NCI-H1694 (cell line): ENCODE measurements at regions not wholly inside any gene's neighbourhood (a gene's known extent, or its start where the extent isn't known, plus 50 kb on each side); places are given as distances from the start of the nearest gene placed in this dataset.

ENCODE experiments used
- DNase-seq: peaks from one replicate; lab custom pipeline; 2025; lab: John Stamatoyannopoulos, UW

DNA sequence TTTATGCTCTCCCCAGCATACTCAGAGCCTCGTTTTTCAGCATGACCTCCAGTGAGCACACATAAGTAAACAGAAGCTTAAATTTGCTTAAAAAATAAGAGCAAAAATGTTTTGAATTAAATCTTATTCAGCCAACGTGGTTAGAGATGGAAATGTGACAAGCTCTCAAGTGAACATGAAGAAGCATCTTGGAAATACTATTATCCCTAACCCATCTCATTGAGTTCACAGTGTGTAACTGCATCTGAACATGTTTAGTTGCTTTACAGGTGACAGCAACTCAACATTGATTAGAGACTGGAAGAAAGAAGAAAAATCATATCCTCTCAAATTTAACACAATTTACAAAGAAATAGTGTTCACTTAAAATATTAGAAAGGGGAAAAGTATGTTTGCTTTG is 1785.1 kb downstream of the MAT2B start:
- DNase-seq, result no peak

DNA sequence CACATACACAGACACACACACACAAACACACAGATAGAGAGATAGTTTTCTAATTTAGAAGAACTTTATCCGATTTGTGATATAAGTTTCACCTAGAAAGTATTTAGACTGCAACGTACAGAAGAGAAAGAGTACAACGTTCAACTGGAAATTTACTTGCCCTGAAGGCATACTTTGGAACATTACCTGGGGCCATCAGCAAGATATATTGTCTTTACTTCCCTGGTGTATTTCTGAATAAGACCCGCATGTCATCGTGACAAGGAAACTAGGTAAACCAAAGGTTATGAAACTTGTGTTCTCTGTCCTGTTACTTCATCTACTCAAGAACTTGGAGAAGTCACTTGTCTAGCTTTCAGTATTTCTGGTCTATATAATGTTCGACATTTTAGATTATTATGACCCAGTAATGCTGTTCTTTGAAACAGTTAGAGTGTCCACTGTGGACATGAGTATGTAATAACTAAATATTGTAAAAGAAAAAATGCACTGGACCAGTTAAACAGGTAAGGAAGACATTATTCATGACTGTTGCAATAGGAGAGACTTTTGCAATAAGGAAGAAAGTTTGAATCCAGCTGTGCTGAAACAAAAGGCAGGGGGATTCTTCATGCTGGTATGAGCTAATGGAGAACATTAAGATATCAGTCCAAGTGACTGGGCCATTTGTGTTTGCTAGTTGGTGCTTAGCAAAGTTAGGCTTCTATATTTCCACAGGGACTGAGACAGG is 1791.1 kb downstream of the MAT2B start:
- DNase-seq, result no peak

DNA sequence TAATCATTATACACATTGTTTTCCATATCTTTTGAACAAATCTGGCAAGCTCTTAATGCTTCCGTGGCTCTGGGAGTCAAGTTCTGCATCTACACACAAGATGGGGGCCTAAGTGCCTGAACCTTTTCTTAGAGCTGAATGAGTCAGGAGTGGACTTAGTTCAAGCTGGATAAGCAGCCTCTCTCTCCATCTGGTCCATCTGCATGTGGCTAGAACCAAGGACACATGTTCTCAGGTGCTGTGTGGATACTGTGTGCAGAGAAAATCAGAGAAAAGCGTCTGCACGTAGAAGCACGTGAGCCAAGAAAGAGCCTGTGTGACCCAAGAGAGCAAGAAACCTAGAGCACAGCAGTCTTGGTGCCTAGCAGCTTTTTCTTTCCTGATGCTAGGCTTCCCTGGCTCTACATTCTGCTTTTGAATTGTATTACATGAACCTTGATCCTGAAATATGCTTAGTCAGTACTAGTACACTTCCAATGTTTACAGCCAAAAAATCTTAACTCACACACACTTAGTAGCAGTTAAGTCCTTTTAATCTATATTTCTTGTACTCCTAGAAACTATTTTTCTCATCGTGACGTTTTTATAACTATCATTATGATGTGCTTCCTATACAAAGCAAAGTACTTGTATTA is 1798.9 kb downstream of the MAT2B start:
- DNase-seq, result no peak

DNA sequence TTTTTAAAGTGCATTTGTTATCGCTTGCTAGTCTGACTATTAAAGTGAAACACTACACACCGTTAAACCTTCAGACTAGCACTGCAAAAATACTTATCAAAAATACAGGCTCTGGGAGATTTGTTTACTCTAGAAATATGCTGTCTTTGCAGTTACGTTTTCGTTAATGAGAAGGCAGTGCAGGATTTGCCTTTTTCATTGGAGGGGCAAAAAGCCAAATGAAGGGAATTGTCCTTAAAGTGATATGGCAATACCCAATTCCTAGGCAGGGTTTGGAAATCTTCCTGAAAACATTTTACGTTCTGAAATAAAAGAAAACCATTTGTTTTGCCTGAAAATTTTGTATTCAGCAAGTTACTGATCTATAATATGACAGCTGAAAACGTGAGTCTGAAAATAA is 1800.2 kb downstream of the MAT2B start:
- DNase-seq, result no peak

DNA sequence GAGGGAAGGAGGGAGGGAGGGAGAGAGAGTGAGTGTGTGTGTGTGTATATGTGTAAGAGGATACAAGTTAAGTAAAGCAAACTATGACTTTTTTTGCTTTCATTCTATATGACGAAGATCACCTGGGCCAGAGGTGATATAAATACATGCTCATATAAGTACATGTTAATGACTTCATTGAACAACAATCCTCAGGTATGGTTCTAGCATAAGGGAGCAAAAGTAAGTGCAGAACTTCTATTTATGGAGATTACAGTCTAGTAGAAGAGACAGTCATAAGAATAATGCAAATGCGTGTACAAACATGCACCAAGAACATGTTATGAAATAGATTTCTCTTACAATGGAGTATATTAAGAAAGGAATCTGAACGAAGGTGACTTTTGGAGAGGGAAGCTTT is 1804.0 kb downstream of the MAT2B start:
- DNase-seq, result no peak

DNA sequence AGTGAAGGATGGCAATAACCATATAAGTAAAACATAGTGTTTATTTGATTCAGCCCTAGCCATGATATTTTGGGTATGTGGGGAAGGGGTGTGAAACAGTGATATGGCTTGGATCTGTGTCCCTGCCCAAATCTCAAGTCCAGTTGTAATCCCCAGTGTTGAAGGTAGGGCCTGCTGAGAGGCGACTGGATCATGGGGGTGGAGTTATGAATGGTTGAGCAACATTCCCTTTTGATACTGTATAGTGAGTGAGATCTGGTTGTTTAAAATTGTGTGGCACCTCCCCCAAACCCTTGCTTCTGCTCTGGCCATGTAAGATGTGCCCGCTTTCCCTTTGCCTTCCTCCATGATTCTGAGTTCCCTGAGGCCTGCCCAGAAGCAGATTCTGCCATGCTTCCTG is 1804.6 kb downstream of the MAT2B start:
- DNase-seq, result no peak

DNA sequence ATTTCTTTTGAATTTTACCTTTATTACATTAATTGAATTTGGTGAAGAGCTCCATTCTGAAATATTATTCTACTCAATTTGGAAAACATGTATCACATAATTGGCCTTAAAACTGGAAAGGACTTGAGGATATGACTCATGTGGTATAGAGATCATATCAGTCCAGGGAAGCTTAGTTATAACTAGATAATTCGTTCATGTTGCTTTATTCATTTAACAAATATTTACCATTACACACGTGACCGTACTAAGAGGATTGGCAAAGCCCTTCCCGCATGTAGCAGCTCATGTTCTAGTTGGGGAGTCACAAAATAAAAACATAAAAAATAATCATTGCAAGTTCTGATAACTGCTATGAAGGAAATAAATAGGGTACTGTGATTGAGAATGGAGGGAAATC is 1816.5 kb downstream of the MAT2B start:
- DNase-seq, result no peak

DNA sequence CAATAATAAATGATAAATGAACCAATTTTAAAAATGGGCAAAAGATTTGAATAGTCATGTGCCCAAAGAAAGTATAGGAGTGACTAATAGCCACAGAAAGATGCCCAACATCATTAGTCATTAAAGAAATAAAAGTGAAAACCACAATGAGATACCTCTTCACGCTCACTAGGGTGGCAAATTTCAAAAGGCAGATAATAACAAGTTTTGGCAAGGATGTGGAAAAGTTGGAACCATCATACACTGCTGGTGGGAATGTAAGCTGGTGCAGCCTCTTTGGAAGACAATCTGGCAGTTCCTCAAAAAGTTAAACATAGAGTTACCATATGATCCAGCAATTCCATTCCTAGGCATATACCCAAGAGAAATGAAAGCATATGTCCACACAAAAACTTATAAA is 1819.8 kb downstream of the MAT2B start:
- DNase-seq, result no peak

DNA sequence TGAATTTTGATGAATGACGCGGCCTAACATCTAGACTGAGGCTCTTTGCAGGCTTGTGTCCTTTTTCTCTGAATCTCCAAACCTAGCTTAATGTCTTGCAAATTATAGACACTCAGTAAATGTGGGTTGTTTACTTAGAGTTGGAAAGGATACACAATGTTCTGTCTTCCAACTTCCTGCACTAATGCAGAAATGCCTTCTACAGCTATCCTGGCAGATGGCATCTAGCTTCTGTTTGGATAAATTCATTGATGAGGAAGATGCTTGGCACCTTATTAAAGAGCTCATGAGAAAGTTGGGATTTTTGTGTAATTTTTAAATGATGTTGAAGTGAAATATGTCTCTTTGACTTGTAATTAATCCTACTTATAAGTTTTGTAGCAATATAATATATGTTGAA is 1822.2 kb downstream of the MAT2B start:
- DNase-seq, result no peak

DNA sequence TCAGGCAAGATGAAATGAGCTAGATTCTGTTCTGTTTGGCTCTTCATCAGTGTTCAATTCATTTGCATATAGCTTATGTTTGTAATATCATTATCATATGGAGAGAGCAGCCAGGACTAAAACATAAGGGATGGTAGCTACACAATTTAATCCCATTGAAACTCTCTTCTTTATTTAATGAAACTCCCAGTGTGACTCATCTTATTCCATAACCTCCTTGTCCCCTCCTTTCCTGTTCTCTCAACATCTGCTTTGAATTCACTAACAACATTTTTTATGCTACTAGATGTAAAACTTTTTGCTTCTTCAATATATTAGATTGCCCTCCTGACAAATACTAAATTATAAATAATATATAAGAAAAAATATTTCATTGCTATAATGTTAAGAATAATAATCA is 1823.4 kb downstream of the MAT2B start:
- DNase-seq, result no peak

DNA sequence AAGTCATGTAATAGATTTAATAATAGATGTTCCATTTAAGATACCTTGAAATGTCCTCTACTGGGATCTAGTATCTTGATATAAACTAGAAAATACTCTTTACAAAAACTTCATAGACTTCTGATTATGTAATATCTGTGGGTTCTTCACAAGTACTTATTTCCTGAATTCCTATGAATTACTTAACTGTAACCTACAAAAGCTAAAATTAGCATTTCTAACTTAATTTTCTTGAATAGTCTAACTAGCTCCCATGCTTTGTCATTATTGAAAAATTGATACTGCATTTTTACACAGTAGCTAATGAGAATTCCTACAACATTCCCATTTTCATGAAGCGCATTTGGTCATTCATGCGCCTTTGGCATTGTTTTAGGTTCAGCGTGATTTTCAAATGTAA is 1828.2 kb downstream of the MAT2B start:
- DNase-seq, result no peak

DNA sequence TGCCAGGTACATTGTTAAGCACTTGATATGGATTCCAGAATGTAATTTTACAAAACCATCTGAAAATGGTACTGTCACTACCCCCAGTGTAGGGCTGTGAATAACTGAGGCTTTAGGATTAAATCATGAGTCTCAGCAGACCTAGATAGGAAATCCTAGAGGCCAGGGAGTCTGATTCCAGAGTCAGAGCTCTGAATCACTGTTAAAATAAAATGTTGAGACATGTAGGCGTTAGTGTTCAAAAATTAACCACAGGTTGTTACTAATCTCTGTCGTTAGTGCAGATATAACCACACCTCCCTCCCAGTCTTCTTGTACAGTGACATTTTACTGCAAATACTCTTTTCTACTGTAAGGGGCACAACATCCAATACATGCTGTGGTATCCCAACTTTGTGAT is 1828.8 kb downstream of the MAT2B start:
- no peak for DNase-seq

DNA sequence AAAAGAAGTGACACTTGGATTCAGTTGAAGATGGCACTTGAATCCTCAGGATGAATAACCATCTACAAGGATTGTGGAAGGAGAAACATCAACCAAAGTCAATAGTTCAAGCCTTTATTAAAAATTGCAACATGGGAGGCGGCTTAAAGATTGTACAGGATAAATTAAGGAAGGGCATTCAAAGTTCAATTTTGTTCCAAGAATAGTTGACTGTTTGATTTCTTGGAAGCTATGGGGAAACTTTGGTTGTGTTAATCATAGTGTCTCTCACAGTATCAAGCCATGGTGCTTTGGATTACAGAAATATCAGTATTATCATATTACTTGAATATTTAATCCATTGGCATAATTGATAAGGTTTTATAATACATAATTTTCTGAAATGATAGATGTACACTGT is 1844.3 kb downstream of the MAT2B start:
- no peak for DNase-seq

DNA sequence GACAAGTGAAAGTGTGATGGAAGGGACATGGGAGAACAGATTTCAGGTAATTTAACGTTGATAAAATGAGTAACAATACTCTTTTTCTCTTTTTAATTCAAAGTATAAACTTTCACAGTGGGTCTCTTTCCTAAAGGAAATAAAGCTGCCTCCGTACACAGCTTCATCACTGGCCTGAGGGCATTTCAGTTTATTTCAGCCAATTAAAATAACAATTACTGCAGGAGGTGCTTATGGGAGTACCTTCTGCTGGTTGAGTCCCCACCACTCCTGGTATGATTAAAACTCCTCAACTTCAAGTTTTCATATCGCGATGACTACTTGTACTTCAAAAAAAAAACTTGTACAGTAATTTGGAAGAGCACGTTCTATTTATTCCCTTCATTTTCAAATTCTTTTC is 1845.9 kb downstream of the MAT2B start:
- DNase-seq, result no peak

DNA sequence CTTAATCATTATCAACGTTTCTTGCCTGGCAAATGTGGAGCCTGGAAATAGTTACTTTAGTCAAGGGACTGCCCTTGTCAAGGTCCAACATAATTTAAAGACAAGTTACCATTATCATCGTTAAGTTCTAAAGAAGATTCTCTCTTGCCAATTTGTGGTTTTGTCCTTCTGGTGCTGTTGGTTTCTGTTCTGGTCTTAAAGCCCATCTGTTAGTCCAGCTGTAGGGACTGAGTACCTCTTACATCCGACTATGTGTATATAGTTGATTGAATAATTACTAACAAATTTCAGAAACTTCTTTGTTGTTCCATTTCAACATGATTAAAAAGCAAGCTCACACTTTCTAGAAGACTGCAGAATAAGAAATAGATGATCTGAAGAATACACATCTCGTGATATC is 1854.9 kb downstream of the MAT2B start:
- DNase-seq, result no peak

DNA sequence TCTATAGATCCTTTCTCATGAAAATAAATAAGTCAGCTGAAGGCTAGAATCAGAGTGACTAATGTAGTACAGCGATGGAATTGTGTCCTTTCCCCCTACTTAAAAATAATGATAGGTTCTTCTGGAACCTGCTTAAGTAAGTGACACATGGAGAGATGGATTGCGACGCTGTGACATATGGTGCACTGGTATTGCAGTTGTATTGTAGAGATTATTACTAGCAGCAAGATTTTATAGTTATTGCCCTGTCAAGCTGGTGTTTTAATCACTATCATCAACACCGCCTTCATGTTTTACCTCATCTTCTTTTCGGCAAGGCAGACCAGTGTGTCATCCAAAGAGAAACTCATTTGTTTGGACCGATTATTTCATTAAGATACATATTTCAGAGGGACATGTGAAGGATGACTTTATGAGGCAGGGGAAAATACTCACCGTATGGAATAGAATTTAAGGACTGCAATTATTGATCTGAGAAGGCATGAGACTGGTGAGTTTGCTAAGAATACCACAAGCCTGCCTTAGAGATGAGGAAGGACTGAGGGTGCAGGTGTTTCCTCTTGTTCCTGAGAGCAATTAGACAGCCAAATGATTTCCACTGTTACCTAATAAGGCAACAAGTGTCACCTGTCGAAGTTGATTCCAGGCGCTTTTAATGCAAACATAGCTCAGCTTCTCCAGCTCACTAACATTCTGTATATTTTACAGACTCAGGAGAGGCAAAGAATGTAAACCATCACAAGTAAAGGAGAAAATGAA is 1855.5 kb downstream of the MAT2B start:
- DNase-seq, result no peak

DNA sequence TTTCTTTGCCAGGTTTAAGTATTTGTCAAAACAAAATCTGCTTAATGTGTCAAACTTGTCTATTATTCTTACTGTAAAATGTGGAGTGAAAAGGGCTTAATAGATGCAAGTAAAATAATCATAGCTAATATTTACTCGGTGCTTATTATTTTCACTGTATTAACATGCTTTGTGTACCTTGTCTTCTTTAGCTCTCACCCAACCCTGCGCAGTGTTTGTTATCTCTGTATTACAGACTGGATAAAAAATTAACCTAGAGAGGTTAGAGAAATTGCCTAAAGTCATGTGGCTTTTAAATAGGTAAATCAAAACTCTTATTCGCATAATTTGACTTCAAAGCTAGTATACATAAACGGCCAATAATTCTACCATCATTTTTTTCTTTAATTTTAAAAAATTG is 1864.8 kb downstream of the MAT2B start:
- no peak for DNase-seq

DNA sequence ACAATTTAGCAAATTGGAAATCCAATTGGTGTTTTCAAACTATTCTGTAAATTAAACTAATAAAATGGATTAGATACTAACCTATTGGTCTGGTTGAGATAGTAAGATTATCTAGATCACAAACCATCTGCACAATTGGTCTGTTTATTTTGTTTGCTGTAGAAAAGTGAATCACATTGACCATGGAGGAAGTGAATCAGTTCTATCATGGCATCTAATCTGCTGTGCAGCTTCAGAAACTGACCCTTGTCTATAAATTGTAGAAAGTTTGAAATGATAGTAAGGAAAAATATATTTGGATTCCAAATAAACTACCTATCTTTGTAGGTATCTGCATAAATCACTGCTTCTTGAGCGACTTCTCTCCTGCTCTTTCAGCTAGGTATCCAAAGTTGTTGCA is 1865.4 kb downstream of the MAT2B start:
- no peak for DNase-seq

DNA sequence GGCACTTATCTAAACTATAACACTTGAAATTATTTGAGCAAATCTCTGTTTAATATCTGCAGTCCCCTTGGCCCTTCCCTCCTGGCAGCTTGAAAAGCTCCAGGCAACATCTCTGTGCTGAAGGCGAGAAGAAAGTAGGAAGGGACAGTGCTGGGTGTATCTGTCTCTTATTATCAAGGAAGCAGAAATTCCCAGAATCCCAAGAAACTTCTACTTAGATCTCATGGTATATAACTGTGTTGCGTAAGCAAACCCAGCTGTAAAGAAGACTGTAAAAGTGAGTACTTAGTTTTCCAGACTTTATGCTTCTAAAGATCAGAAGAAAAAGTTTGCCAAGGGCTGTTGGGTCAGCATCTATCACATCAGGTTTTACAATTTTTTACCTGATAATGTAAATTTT is 1869.8 kb downstream of the MAT2B start:
- no peak for DNase-seq

DNA sequence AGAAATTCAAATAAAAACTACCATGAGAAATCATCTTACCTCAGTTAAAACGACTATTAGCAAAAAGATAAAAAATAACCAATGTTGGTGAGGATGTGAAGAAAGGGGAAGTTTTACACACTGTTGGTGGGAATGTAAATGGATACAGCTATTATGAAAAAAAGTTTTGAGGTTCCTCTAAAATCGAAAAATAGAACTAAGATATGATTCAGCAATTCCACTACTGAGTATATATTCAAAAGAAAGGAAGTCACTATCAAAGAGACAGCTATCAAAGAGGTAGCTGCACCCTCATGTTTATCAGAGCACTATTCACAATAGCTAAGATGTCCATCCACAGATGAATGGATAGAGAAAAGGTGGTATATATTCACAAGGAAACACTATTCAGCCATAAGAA is 1888.4 kb downstream of the MAT2B start:
- DNase-seq, result no peak

DNA sequence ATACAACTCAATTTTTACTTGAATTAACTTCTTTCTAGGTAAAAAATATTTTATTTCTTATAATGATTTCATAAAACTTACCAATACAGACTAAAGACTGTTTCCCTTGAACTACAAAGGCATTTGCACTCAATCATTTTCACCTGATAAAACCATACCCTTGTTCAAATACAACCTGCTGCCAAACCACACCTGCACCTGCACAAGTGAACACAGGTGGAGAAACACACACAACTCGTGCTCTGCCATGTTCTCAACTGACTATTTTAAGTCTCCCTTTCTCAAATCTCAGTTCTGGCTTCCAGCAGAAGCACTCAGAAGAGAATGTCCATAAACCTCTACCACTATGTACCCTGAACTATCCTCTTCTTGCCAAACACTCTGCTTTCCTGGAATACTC is 1892.1 kb downstream of the MAT2B start:
- DNase-seq, result no peak

DNA sequence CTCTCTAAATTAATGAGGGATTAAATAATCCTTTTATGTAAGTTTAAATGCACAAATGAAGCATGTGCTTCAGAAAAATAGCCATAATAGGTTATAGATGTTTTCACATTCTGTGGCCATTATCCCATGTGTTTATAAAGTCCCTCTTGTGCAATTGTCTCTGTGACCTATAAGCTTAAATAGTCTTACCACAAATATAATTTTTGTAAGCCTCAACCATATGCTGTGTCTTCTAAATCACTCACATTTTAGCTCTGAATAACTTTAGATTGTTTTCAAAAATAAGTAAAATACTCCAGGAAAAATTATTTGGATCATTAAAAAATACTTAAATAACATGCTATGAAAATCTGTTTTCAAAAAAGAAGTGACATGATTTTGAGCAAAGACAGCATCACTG is 1894.7 kb downstream of the MAT2B start:
- DNase-seq, result no peak

DNA sequence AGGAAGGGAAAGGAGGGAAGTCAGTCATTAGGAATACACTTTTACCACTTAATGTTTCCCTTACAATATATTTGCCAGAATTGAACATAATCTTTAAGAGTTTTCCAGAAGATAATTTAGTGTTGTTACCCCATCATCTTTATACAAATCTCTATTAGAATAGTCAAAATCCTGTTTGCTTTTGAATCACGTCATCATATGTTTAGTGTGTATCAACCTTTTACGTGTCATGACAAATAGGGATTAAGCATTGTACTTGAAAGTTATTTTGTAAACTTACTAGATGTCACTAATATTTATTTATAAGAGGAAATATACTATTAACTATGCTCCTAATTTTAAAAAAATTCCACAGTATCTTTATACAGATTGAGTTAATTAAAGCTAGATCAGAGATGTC is 1899.5 kb downstream of the MAT2B start:
- no peak for DNase-seq
